Mesendoderm (in vitro differentiated cells): ENCODE measurements at regions not wholly inside any gene's neighbourhood (a gene's known extent, or its start where the extent isn't known, plus 50 kb on each side); places are given as distances from the start of the nearest gene placed in this dataset.

ENCODE experiments used
- DNase-seq: peaks from one replicate; pipeline ENCODE4 v3.0.0; 2013
- H2AK5ac ChIP-seq: 2 replicates; pipeline ENCODE4 v1.6.1; 2013; ENCODE audit warnings: low read length, inconsistent platforms
- H2BK120ac ChIP-seq: 2 replicates; pipeline ENCODE4 v1.6.1; 2013; ENCODE audit warnings: low read depth, mild to moderate bottlenecking, low read length, moderate library complexity, mixed read lengths
- H2BK15ac ChIP-seq: replicated peaks from 2 replicates; pipeline ENCODE4 v1.6.1; 2013; ENCODE audit warnings: low read depth, mild to moderate bottlenecking, moderate library complexity
- H2BK5ac ChIP-seq: 2 replicates; pipeline ENCODE4 v1.6.1; 2013; ENCODE audit warnings: low read length, inconsistent platforms
- H3K18ac ChIP-seq: 2 replicates; pipeline ENCODE4 v1.6.1; 2013; ENCODE audit warnings: mild to moderate bottlenecking, low read length, mixed read lengths
- H3K23ac ChIP-seq: one replicate; pipeline ENCODE4 v1.6.1; 2013; ENCODE audit warnings: low read length
- H3K27ac ChIP-seq: 2 replicates; pipeline ENCODE4 v1.5.1; 2013; ENCODE audit warnings: low read depth, mild to moderate bottlenecking, inconsistent platforms, low read length, moderate library complexity
- H3K27me3 ChIP-seq: 2 replicates; pipeline ENCODE4 v1.6.1; 2013; ENCODE audit warnings: low read length, control low read depth, mild to moderate bottlenecking, inconsistent platforms; ENCODE audit not compliant: insufficient read depth, poor library complexity
- H3K36me3 ChIP-seq: 2 replicates; pipeline ENCODE4 v1.6.1; 2013; ENCODE audit warnings: low read length, inconsistent platforms; ENCODE audit not compliant: control insufficient read depth, insufficient read depth
- H3K4ac ChIP-seq: one replicate; pipeline ENCODE4 v1.6.1; 2013; ENCODE audit warnings: low read depth, mild to moderate bottlenecking, low read length, moderate library complexity
- H3K4me1 ChIP-seq: 2 replicates; pipeline ENCODE4 v1.6.1; 2013; ENCODE audit warnings: low read depth, low read length, inconsistent platforms; ENCODE audit not compliant: control insufficient read depth
- H3K4me2 ChIP-seq: 2 replicates; pipeline ENCODE4 v1.6.1; 2013; ENCODE audit warnings: low read length
- H3K4me3 ChIP-seq: 2 replicates; pipeline ENCODE4 v1.5.1; 2013; ENCODE audit warnings: mild to moderate bottlenecking, low read length
- H3K56ac ChIP-seq: one replicate; pipeline ENCODE4 v1.6.1; 2013; ENCODE audit warnings: low read length
- H3K79me1 ChIP-seq: 2 replicates; pipeline ENCODE4 v1.6.1; 2013; ENCODE audit warnings: low read length, inconsistent platforms
- H3K79me2 ChIP-seq: 2 replicates; pipeline ENCODE4 v1.6.1; 2013; ENCODE audit warnings: mild to moderate bottlenecking, low read length; ENCODE audit not compliant: control insufficient read depth, insufficient read depth
- H3K9ac ChIP-seq: 2 replicates; pipeline ENCODE4 v1.6.1; 2013; ENCODE audit warnings: low read length, inconsistent platforms
- H4K5ac ChIP-seq: one replicate; pipeline ENCODE4 v1.6.1; 2013; ENCODE audit warnings: low read length
- H4K8ac ChIP-seq: one replicate; pipeline ENCODE4 v1.6.1; 2013; ENCODE audit warnings: low read depth, mild to moderate bottlenecking, control low read depth, low read length, moderate library complexity
- WGBS: extraction: QIAGEN DNeasy Blood & Tissue Kit; methylation state at CpG from one replicate; pipeline ENCODE4 v1.1.7; 2013; ENCODE audit warnings: low lambda C conversion rate, missing lambda C conversion rate; ENCODE audit not compliant: insufficient coverage; ENCODE audit errors: extremely low coverage; 5-methylcytosine and 5-hydroxymethylcytosine counted together

- Histone ChIP-seq H2BK15ac (no peak overlapping the region), H3K4ac (no peak overlapping the region), H2BK120ac (no peak overlapping the region), H3K18ac (no peak overlapping the region), H3K9ac (no peak overlapping the region), H4K8ac (no peak overlapping the region), H2AK5ac (no peak overlapping the region), H3K79me1 (no peaks in the 10 kb centered on the region), H3K56ac (no peak overlapping the region), H3K4me3 (no peak overlapping the region), H3K23ac (no peak overlapping the region), H3K79me2 (no peaks in the 10 kb centered on the region), H3K4me1 (no peaks in the 10 kb centered on the region), H3K27ac (no peak overlapping the region), H4K5ac (no peak overlapping the region), H2BK5ac (no peak overlapping the region), H3K36me3 (no peaks in the 10 kb centered on the region), H3K4me2 (no peak overlapping the region), H3K27me3 (no peaks in the 10 kb centered on the region)
- WGBS = no CpG with 5 or more reads among the region's 1 CpG
- no peak for DNase-seq
Observed at GRCh38 chr20:22027423-22027822, 322.0 kb downstream of the PAX1 start.

- WGBS = no CpG with 5 or more reads among the region's 4 CpGs
- H3K9ac ChIP-seq = no peak overlapping the region
- H2AK5ac ChIP-seq = no peak overlapping the region
Observed at GRCh38 chr20:22020201-22020600, 314.7 kb downstream of the PAX1 start.

GRCh38 chr20:22008456-22008855 is 303.0 kb downstream of the PAX1 start:
- H3K56ac ChIP-seq = no peak overlapping the region
- no peak overlapping the region for H3K9ac ChIP-seq
- no peak overlapping the region for H3K4ac ChIP-seq
- no peak overlapping the region for H2BK5ac ChIP-seq
- H3K23ac ChIP-seq = no peak overlapping the region
- H3K36me3 ChIP-seq = no peaks in the 10 kb centered on the region
- no peak overlapping the region for H2BK120ac ChIP-seq
- no peak overlapping the region for H2BK15ac ChIP-seq
- H4K8ac ChIP-seq = no peak overlapping the region
- no CpG with 5 or more reads among the region's 3 CpGs for WGBS
- H3K79me1 ChIP-seq = no peaks in the 10 kb centered on the region
- no peak overlapping the region for H3K18ac ChIP-seq
- no peak overlapping the region for H3K27ac ChIP-seq
- no peaks in the 10 kb centered on the region for H3K79me2 ChIP-seq
- H3K4me1 ChIP-seq = no peaks in the 10 kb centered on the region
- no peaks in the 10 kb centered on the region for H3K27me3 ChIP-seq
- H3K4me2 ChIP-seq = no peak overlapping the region
- no peak overlapping the region for H3K4me3 ChIP-seq
- no peak overlapping the region for H2AK5ac ChIP-seq
- H4K5ac ChIP-seq = no peak overlapping the region
- no peak for DNase-seq

More at GRCh38 chr20:22020201-22020600, 314.7 kb downstream of the PAX1 start:
- DNase-seq = no peak
- Histone ChIP-seq H2BK120ac (no peak overlapping the region), H3K4me1 (no peaks in the 10 kb centered on the region), H3K79me2 (no peaks in the 10 kb centered on the region), H3K18ac (no peak overlapping the region), H3K79me1 (no peaks in the 10 kb centered on the region), H3K36me3 (no peaks in the 10 kb centered on the region), H3K4me3 (no peak overlapping the region), H2BK5ac (no peak overlapping the region), H2BK15ac (no peak overlapping the region), H3K23ac (no peak overlapping the region), H3K56ac (no peak overlapping the region), H4K5ac (no peak overlapping the region), H3K27ac (no peak overlapping the region), H3K4me2 (no peak overlapping the region), H3K27me3 (no peaks in the 10 kb centered on the region), H3K4ac (no peak overlapping the region), H4K8ac (no peak overlapping the region)

GRCh38 chr20:22006306-22006705 is 300.8 kb downstream of the PAX1 start:
- H3K56ac ChIP-seq = no peak overlapping the region
- no peaks in the 10 kb centered on the region for H3K36me3 ChIP-seq
- no peak overlapping the region for H3K18ac ChIP-seq
- H2BK120ac ChIP-seq = no peak overlapping the region
- no peak overlapping the region for H3K9ac ChIP-seq
- H3K4me2 ChIP-seq = no peak overlapping the region
- H3K4ac ChIP-seq = no peak overlapping the region
- no peak overlapping the region for H2AK5ac ChIP-seq
- H3K4me3 ChIP-seq = no peak overlapping the region
- no peak for DNase-seq
- no peaks in the 10 kb centered on the region for H3K79me1 ChIP-seq
- no peaks in the 10 kb centered on the region for H3K27me3 ChIP-seq
- H2BK5ac ChIP-seq = no peak overlapping the region
- H2BK15ac ChIP-seq = no peak overlapping the region
- no peak overlapping the region for H4K5ac ChIP-seq
- no peaks in the 10 kb centered on the region for H3K4me1 ChIP-seq
- no peak overlapping the region for H3K23ac ChIP-seq
- H3K79me2 ChIP-seq = no peaks in the 10 kb centered on the region
- H4K8ac ChIP-seq = no peak overlapping the region
- H3K27ac ChIP-seq = no peak overlapping the region

- Histone ChIP-seq H2AK5ac (no peak overlapping the region), H3K56ac (no peak overlapping the region), H2BK120ac (no peak overlapping the region), H3K27me3 (no peaks in the 10 kb centered on the region), H3K4me3 (no peak overlapping the region), H3K9ac (no peak overlapping the region), H3K4ac (no peak overlapping the region), H3K18ac (no peak overlapping the region), H2BK15ac (no peak overlapping the region), H3K27ac (no peak overlapping the region), H4K5ac (no peak overlapping the region), H3K4me1 (no peaks in the 10 kb centered on the region), H3K79me1 (no peaks in the 10 kb centered on the region), H2BK5ac (no peak overlapping the region), H3K4me2 (no peak overlapping the region), H4K8ac (no peak overlapping the region), H3K23ac (no peak overlapping the region), H3K36me3 (no peaks in the 10 kb centered on the region), H3K79me2 (no peaks in the 10 kb centered on the region)
- no peak for DNase-seq
- no CpG with 5 or more reads among the region's 2 CpGs for WGBS
Observed at GRCh38 chr20:22005535-22005934, 300.1 kb downstream of the PAX1 start.

- Histone ChIP-seq H3K56ac (no peak overlapping the region), H3K4me3 (no peak overlapping the region), H2AK5ac (no peak overlapping the region), H2BK15ac (no peak overlapping the region), H3K4me2 (no peak overlapping the region), H3K36me3 (no peaks in the 10 kb centered on the region), H3K79me1 (no peaks in the 10 kb centered on the region), H4K5ac (no peak overlapping the region), H3K27me3 (no peaks in the 10 kb centered on the region), H3K4ac (no peak overlapping the region), H3K9ac (no peak overlapping the region), H3K27ac (no peak overlapping the region), H3K4me1 (no peaks in the 10 kb centered on the region), H2BK120ac (no peak overlapping the region), H3K23ac (no peak overlapping the region), H4K8ac (no peak overlapping the region), H3K79me2 (no peaks in the 10 kb centered on the region), H3K18ac (no peak overlapping the region), H2BK5ac (no peak overlapping the region)
- DNase-seq = no peak
- WGBS = no CpG with 5 or more reads among the region's 2 CpGs
Observed at GRCh38 chr20:22004946-22005345, 299.5 kb downstream of the PAX1 start.
